ENCODE measurements at regions not wholly inside any gene's neighbourhood (a gene's known extent, or its start where the extent isn't known, plus 50 kb on each side); places are given as distances from the start of the nearest gene placed in this dataset.

DNA sequence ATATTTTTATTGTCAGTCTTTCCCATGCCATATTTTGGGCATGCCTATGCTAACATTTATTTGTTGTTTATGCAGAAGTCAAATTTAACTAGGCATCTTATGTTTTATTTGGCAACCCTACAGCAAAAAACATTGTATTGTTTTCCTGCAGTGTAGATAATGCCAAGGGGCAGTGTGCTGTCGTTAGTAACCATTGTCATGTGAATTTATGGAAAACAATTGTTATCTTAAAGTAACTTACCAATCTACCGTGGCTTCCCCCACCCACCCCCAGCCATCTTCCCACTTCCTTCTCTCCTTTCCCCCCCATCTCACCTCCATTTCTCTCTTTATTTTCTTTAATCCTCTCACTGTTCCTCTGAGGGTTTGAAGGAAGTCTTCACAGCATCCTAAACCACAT, 370.5 kb downstream of the ACTR3B start:
- TF ChIP-seq, protein P1, sequence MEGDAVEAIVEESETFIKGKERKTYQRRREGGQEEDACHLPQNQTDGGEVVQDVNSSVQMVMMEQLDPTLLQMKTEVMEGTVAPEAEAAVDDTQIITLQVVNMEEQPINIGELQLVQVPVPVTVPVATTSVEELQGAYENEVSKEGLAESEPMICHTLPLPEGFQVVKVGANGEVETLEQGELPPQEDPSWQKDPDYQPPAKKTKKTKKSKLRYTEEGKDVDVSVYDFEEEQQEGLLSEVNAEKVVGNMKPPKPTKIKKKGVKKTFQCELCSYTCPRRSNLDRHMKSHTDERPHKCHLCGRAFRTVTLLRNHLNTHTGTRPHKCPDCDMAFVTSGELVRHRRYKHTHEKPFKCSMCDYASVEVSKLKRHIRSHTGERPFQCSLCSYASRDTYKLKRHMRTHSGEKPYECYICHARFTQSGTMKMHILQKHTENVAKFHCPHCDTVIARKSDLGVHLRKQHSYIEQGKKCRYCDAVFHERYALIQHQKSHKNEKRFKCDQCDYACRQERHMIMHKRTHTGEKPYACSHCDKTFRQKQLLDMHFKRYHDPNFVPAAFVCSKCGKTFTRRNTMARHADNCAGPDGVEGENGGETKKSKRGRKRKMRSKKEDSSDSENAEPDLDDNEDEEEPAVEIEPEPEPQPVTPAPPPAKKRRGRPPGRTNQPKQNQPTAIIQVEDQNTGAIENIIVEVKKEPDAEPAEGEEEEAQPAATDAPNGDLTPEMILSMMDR (IDR thresholded peaks at IDR 0.05), result no peak
- TF ChIP-seq POLR2A (IDR thresholded peaks at IDR 0.05), result no peak

All from thyroid gland (tissue), 4 donors.